ENCODE measurements at regions not wholly inside any gene's neighbourhood (a gene's known extent, or its start where the extent isn't known, plus 50 kb on each side); places are given as distances from the start of the nearest gene placed in this dataset.
"Not testable (repeated sequence)": the region's sequence is repeated elsewhere in the genome, so short reads cannot be mapped to it uniquely, and the experiment has no call there.

DNA sequence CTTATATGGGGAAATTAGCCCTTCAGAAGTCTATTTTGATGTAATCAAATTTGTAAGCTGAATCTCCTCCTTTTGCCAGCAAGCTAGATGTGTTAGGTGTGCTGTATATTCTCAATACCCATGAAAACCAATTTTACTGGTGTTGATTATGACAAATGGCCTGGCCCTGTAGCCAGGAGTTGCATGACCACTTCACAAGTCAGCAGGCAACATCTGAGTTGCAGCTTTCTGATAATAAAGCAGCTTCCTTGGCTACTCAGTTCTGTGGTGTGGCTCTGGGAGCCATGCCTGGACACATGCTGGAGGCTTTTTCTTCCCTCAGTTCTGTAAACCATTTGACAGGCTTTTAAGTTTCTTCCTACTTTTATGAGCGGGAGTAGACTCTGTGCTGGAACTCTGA, 154.1 kb upstream of the CXCL13 start:
- H3K9me3 ChIP-seq (ENCODE audit: control insufficient read depth in 3 of 3, low read length in 3 of 3) = no peaks in the 10 kb centered on the region
- H3K27me3 ChIP-seq (ENCODE audit: control insufficient read depth in 3 of 3, insufficient read depth in 3 of 3, low read length in 3 of 3) = no peaks in the 10 kb centered on the region
- no peak overlapping the region for H3K4me3 ChIP-seq (ENCODE audit: low read length in 3 of 3)
- no peaks in the 10 kb centered on the region for H3K36me3 ChIP-seq (ENCODE audit: control insufficient read depth in 3 of 3, insufficient read depth in 3 of 3, low read length in 3 of 3)
- no peaks in the 10 kb centered on the region for H3K4me1 ChIP-seq (ENCODE audit: control insufficient read depth in 3 of 3, insufficient read depth in 3 of 3, low read length in 3 of 3)
- H3K27ac ChIP-seq (ENCODE audit: low read depth, low read length) = no peak overlapping the region
- H3K9ac ChIP-seq (ENCODE audit: low read depth in 1 of 3, low read length in 3 of 3) = no peak overlapping the region

- not testable (repeated sequence) for H3K4me1 ChIP-seq (ENCODE audit: control insufficient read depth in 3 of 3, insufficient read depth in 3 of 3, low read length in 3 of 3); H3K4me3 ChIP-seq (ENCODE audit: low read length in 3 of 3); H3K27ac ChIP-seq (ENCODE audit: low read depth, low read length); H3K36me3 ChIP-seq (ENCODE audit: control insufficient read depth in 3 of 3, insufficient read depth in 3 of 3, low read length in 3 of 3); H3K9ac ChIP-seq (ENCODE audit: low read depth in 1 of 3, low read length in 3 of 3); H3K27me3 ChIP-seq (ENCODE audit: control insufficient read depth in 3 of 3, insufficient read depth in 3 of 3, low read length in 3 of 3); H3K9me3 ChIP-seq (ENCODE audit: control insufficient read depth in 3 of 3, low read length in 3 of 3)
Measured at GRCh38 chr4:77452117-77452516, 153.5 kb upstream of the CXCL13 start.

DNA sequence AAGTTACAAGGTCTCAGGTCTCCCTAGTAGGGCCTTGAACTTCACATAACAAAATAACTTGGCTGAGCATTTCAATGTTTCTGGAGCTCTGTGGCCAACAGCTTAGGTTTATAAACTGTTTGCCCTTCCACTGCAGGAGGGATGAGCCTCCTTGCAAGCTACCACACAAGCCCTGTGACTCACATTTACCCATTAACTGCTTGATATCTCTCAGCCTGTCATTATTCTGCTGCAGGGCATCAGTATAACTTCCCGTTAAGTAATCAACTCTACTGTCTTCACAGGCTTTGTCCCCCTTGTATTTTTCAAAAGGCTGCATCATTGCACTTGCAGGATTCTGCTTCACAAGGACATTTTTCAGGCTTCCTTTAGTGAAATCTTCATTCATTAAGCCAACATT, 151.7 kb upstream of the CXCL13 start:
- H3K9me3 ChIP-seq (ENCODE audit: control insufficient read depth in 3 of 3, low read length in 3 of 3) = no peaks in the 10 kb centered on the region
- no peak overlapping the region for H3K9ac ChIP-seq (ENCODE audit: low read depth in 1 of 3, low read length in 3 of 3)
- H3K27ac ChIP-seq (ENCODE audit: low read depth, low read length) = no peak overlapping the region
- H3K36me3 ChIP-seq (ENCODE audit: control insufficient read depth in 3 of 3, insufficient read depth in 3 of 3, low read length in 3 of 3) = no peaks in the 10 kb centered on the region
- no peaks in the 10 kb centered on the region for H3K4me1 ChIP-seq (ENCODE audit: control insufficient read depth in 3 of 3, insufficient read depth in 3 of 3, low read length in 3 of 3)
- H3K27me3 ChIP-seq (ENCODE audit: control insufficient read depth in 3 of 3, insufficient read depth in 3 of 3, low read length in 3 of 3) = no peaks in the 10 kb centered on the region
- no peak overlapping the region for H3K4me3 ChIP-seq (ENCODE audit: low read length in 3 of 3)

GRCh38 chr4:77454858-77455257, 150.8 kb upstream of the CXCL13 start:
- Histone ChIP-seq H3K4me1 (ENCODE audit: control insufficient read depth in 3 of 3, insufficient read depth in 3 of 3, low read length in 3 of 3) (no peaks in the 10 kb centered on the region), H3K9me3 (ENCODE audit: control insufficient read depth in 3 of 3, low read length in 3 of 3) (no peaks in the 10 kb centered on the region), H3K27me3 (ENCODE audit: control insufficient read depth in 3 of 3, insufficient read depth in 3 of 3, low read length in 3 of 3) (no peaks in the 10 kb centered on the region), H3K4me3 (ENCODE audit: low read length in 3 of 3) (no peak overlapping the region), H3K27ac (ENCODE audit: low read depth, low read length) (no peak overlapping the region), H3K9ac (ENCODE audit: low read depth in 1 of 3, low read length in 3 of 3) (no peak overlapping the region), H3K36me3 (ENCODE audit: control insufficient read depth in 3 of 3, insufficient read depth in 3 of 3, low read length in 3 of 3) (no peaks in the 10 kb centered on the region)

DNA sequence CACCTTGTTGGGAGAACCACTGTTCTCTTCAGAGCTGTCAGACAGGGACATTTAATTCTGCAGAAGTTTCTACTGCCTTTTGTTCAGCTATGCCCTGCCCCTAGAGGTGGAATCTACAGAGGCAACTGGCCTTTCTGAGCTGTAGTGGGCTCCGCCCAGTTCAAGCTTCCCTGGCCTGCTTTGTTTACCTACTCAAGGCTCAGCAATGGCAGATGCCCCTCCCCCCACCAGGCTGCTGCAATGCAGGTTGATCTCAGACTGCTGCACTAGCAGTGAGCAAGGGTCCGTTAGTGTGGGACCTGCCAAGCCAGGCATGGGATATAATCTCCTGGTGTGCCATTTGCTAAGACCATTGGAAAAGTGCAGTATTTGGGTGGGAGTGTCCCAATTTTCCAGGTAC, 141.5 kb upstream of the CXCL13 start:
- H3K27ac ChIP-seq (ENCODE audit: low read depth, low read length); H3K36me3 ChIP-seq (ENCODE audit: control insufficient read depth in 3 of 3, insufficient read depth in 3 of 3, low read length in 3 of 3); H3K9me3 ChIP-seq (ENCODE audit: control insufficient read depth in 3 of 3, low read length in 3 of 3); H3K4me3 ChIP-seq (ENCODE audit: low read length in 3 of 3); H3K9ac ChIP-seq (ENCODE audit: low read depth in 1 of 3, low read length in 3 of 3); H3K27me3 ChIP-seq (ENCODE audit: control insufficient read depth in 3 of 3, insufficient read depth in 3 of 3, low read length in 3 of 3); H3K4me1 ChIP-seq (ENCODE audit: control insufficient read depth in 3 of 3, insufficient read depth in 3 of 3, low read length in 3 of 3): not testable (repeated sequence)

DNA sequence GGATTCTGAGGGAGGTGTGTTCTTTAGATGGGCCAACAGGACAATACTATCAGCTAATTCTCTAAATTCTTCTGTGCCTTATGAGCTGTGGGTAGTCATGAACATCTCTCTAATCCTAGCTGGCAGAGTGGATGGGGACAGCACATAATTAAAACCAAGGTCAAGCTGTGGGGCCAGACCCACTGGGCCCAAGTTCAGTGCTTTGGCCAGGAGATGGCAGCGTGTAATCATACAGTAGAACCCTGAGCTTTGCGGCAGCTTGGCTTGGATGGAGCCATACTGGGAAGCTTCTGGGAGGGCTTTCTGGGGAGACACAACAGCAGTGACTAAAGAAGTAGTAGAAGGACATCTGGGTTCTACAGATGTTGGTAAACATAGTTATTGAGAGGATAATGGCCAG, 140.3 kb upstream of the CXCL13 start:
- Histone ChIP-seq H3K27ac (ENCODE audit: low read depth, low read length) (no peak overlapping the region), H3K4me3 (ENCODE audit: low read length in 3 of 3) (no peak overlapping the region), H3K27me3 (ENCODE audit: control insufficient read depth in 3 of 3, insufficient read depth in 3 of 3, low read length in 3 of 3) (no peaks in the 10 kb centered on the region), H3K4me1 (ENCODE audit: control insufficient read depth in 3 of 3, insufficient read depth in 3 of 3, low read length in 3 of 3) (no peaks in the 10 kb centered on the region), H3K9me3 (ENCODE audit: control insufficient read depth in 3 of 3, low read length in 3 of 3) (no peaks in the 10 kb centered on the region), H3K36me3 (ENCODE audit: control insufficient read depth in 3 of 3, insufficient read depth in 3 of 3, low read length in 3 of 3) (no peaks in the 10 kb centered on the region), H3K9ac (ENCODE audit: low read depth in 1 of 3, low read length in 3 of 3) (no peak overlapping the region)

DNA sequence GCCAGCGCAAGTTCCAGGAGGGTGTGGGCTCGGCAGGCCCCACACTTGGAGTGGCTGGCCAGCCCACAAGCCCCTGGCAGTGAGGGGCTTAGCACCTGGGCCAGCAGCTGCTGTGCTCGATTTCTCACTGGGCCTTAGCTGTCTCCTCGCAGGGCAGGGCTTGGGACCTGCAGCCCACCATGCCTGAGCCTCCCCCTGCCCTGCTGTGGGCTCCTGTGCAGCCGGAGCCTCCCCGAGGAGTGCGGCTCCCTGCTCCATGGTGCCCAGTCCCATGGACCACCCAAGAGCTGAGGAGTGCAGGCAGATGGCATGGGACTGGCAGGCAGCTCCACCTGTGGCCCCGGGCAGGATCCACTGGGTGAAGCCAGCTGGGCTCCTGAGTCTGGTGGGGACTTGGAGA, 139.2 kb upstream of the CXCL13 start:
- Histone ChIP-seq H3K27me3 (ENCODE audit: control insufficient read depth in 3 of 3, insufficient read depth in 3 of 3, low read length in 3 of 3) (no peaks in the 10 kb centered on the region), H3K36me3 (ENCODE audit: control insufficient read depth in 3 of 3, insufficient read depth in 3 of 3, low read length in 3 of 3) (no peaks in the 10 kb centered on the region), H3K4me1 (ENCODE audit: control insufficient read depth in 3 of 3, insufficient read depth in 3 of 3, low read length in 3 of 3) (no peaks in the 10 kb centered on the region), H3K27ac (ENCODE audit: low read depth, low read length) (no peak overlapping the region), H3K9me3 (ENCODE audit: control insufficient read depth in 3 of 3, low read length in 3 of 3) (no peaks in the 10 kb centered on the region), H3K4me3 (ENCODE audit: low read length in 3 of 3) (no peak overlapping the region), H3K9ac (ENCODE audit: low read depth in 1 of 3, low read length in 3 of 3) (no peak overlapping the region)

DNA sequence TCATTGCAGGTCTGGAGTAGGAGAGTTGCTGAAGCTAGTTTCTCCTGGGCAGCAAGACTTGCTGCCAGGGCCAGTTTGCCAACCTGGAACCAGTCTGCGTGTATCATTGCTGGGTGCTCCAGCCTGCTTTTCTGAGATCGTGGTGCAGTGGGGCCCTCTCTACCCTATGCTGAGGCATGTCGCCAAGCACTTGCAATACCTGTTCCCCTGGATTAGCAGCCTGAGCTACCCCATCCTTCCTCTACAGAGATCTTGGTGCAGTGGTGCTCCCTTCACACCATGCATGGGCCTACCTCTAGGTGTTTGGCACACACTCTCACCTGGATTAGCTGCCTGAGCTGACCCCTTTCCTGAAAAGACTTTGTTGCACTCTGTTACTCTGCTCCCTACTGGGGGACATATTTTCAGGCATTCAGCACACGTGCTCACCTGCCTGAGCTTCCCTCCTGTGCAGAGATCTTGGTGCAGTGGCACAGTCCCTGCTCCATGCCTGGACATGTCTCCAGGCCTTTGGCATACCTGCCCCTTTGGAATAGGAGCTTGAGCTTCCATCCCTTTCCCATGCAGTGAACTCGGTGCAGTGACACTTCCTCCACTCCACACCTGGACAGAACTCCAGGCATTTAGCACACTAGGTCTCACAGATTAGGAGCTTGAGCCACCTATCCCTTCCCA, 133.7 kb upstream of the CXCL13 start:
- no peaks in the 10 kb centered on the region for H3K27me3 ChIP-seq (ENCODE audit: control insufficient read depth in 3 of 3, insufficient read depth in 3 of 3, low read length in 3 of 3)
- no peak overlapping the region for H3K4me3 ChIP-seq (ENCODE audit: low read length in 3 of 3)
- H3K27ac ChIP-seq (ENCODE audit: low read depth, low read length) = no peak overlapping the region
- no peak overlapping the region for H3K9ac ChIP-seq (ENCODE audit: low read depth in 1 of 3, low read length in 3 of 3)
- no peaks in the 10 kb centered on the region for H3K36me3 ChIP-seq (ENCODE audit: control insufficient read depth in 3 of 3, insufficient read depth in 3 of 3, low read length in 3 of 3)
- no peaks in the 10 kb centered on the region for H3K9me3 ChIP-seq (ENCODE audit: control insufficient read depth in 3 of 3, low read length in 3 of 3)
- H3K4me1 ChIP-seq (ENCODE audit: control insufficient read depth in 3 of 3, insufficient read depth in 3 of 3, low read length in 3 of 3) = no peaks in the 10 kb centered on the region

- H3K4me1 ChIP-seq (ENCODE audit: control insufficient read depth in 3 of 3, insufficient read depth in 3 of 3, low read length in 3 of 3) = no peaks in the 10 kb centered on the region
- H3K36me3 ChIP-seq (ENCODE audit: control insufficient read depth in 3 of 3, insufficient read depth in 3 of 3, low read length in 3 of 3) = no peaks in the 10 kb centered on the region
- H3K27ac ChIP-seq (ENCODE audit: low read depth, low read length) = no peak overlapping the region
- no peaks in the 10 kb centered on the region for H3K9me3 ChIP-seq (ENCODE audit: control insufficient read depth in 3 of 3, low read length in 3 of 3)
- H3K27me3 ChIP-seq (ENCODE audit: control insufficient read depth in 3 of 3, insufficient read depth in 3 of 3, low read length in 3 of 3) = no peaks in the 10 kb centered on the region
- H3K9ac ChIP-seq (ENCODE audit: low read depth in 1 of 3, low read length in 3 of 3) = no peak overlapping the region
- H3K4me3 ChIP-seq (ENCODE audit: low read length in 3 of 3) = no peak overlapping the region
Measured at GRCh38 chr4:77473509-77473908, 132.1 kb upstream of the CXCL13 start.

DNA sequence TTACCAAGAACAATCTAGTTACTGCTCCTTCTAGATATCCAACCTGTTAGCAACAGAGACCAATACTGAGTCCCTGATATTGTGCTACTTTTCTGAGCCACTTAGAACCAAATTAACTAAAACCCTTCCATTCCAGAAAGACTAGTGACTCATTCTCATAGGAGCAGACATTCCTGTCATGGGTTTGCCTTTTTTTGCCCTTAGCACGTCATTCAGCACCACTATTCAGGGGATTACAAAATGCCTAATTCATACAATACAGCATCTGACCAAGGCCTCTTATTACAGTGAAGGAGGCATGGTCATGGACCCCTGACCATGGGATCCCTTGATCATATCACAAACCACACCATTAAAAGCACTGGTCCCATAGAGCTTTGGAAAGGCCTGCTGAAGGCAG, 123.8 kb upstream of the CXCL13 start:
- Histone ChIP-seq H3K27ac (ENCODE audit: low read depth, low read length) (no peak overlapping the region), H3K27me3 (ENCODE audit: control insufficient read depth in 3 of 3, insufficient read depth in 3 of 3, low read length in 3 of 3) (no peaks in the 10 kb centered on the region), H3K9ac (ENCODE audit: low read depth in 1 of 3, low read length in 3 of 3) (no peak overlapping the region), H3K4me3 (ENCODE audit: low read length in 3 of 3) (no peak overlapping the region), H3K4me1 (ENCODE audit: control insufficient read depth in 3 of 3, insufficient read depth in 3 of 3, low read length in 3 of 3) (no peaks in the 10 kb centered on the region), H3K36me3 (ENCODE audit: control insufficient read depth in 3 of 3, insufficient read depth in 3 of 3, low read length in 3 of 3) (no peaks in the 10 kb centered on the region), H3K9me3 (ENCODE audit: control insufficient read depth in 3 of 3, low read length in 3 of 3) (peaks cover 0 to 2% (median 2%) of the 10 kb centered on the region in 3 donors)

GRCh38 chr4:77488882-77489281, 116.7 kb upstream of the CXCL13 start:
- no peaks in the 10 kb centered on the region for H3K27me3 ChIP-seq (ENCODE audit: control insufficient read depth in 3 of 3, insufficient read depth in 3 of 3, low read length in 3 of 3)
- no peak overlapping the region for H3K9ac ChIP-seq (ENCODE audit: low read depth in 1 of 3, low read length in 3 of 3)
- H3K9me3 ChIP-seq (ENCODE audit: control insufficient read depth in 3 of 3, low read length in 3 of 3) = peaks cover 0 to 2% (median 2%) of the 10 kb centered on the region in 3 donors
- no peak overlapping the region for H3K27ac ChIP-seq (ENCODE audit: low read depth, low read length)
- H3K36me3 ChIP-seq (ENCODE audit: control insufficient read depth in 3 of 3, insufficient read depth in 3 of 3, low read length in 3 of 3) = no peaks in the 10 kb centered on the region
- H3K4me3 ChIP-seq (ENCODE audit: low read length in 3 of 3) = no peak overlapping the region
- no peaks in the 10 kb centered on the region for H3K4me1 ChIP-seq (ENCODE audit: control insufficient read depth in 3 of 3, insufficient read depth in 3 of 3, low read length in 3 of 3)

Measured in skeletal muscle tissue (tissue), 3 donors.